ENCODE measurements at regions not wholly inside any gene's neighbourhood (a gene's known extent, or its start where the extent isn't known, plus 50 kb on each side); places are given as distances from the start of the nearest gene placed in this dataset.

GRCh38 chrX:117788339-117788738 is 328.3 kb downstream of the KLHL13 start:
- intact Hi-C loops (cut with DNase I; ENCODE audit: low total_unique reads), result no loop called here
- H3K36me3 ChIP-seq, result no peaks in the 10 kb centered on the region
- in situ Hi-C loops (cut with MboI; ENCODE audit: low pct_ligation_motif_present in 1 of 4, low pct_unique_long_range_greater_than_20kb in 1 of 4, low sequenced_read_pairs in 3 of 4), result no loop called here
- H3K27ac ChIP-seq, result no peak overlapping the region
- TF ChIP-seq POLR2A (IDR thresholded peaks at IDR 0.05), result no peak
- no peak for TF ChIP-seq POLR2AphosphoS5 (IDR thresholded peaks at IDR 0.05)
- TF ChIP-seq EP300 (IDR thresholded peaks at IDR 0.05; ENCODE audit: low read depth), result no peak
- TF ChIP-seq CTCF (IDR thresholded peaks at IDR 0.05), result no peak
- H3K4me3 ChIP-seq, result no peak overlapping the region
- no peaks in the 10 kb centered on the region for H3K27me3 ChIP-seq
- WGBS, 2 donors (ENCODE audit: low coverage in 1 of 2), result 40% methylated on average over 2 of the region's 2 CpGs; no CpG with 5 or more reads in 1 of the 2 donors
- H3K9me3 ChIP-seq, result no peaks in the 10 kb centered on the region
- no peaks in the 10 kb centered on the region for H3K4me1 ChIP-seq
- DNase-seq, result no peak

GRCh38 chrX:117771384-117771783 is 345.2 kb downstream of the KLHL13 start:
- no peak for DNase-seq
- H3K27ac ChIP-seq, result no peak overlapping the region
- H3K27me3 ChIP-seq, result no peaks in the 10 kb centered on the region
- H3K36me3 ChIP-seq, result no peaks in the 10 kb centered on the region
- TF ChIP-seq POLR2A (IDR thresholded peaks at IDR 0.05), result no peak
- TF ChIP-seq CTCF (IDR thresholded peaks at IDR 0.05), result no peak
- TF ChIP-seq POLR2AphosphoS5 (IDR thresholded peaks at IDR 0.05), result no peak
- no peak for TF ChIP-seq EP300 (IDR thresholded peaks at IDR 0.05; ENCODE audit: low read depth)
- H3K9me3 ChIP-seq, result no peaks in the 10 kb centered on the region
- intact Hi-C loops (cut with DNase I; ENCODE audit: low total_unique reads) (no loop called here), in situ Hi-C loops (cut with MboI; ENCODE audit: low pct_ligation_motif_present in 1 of 4, low pct_unique_long_range_greater_than_20kb in 1 of 4, low sequenced_read_pairs in 3 of 4) (no loop called here)
- H3K4me1 ChIP-seq, result no peaks in the 10 kb centered on the region
- no peak overlapping the region for H3K4me3 ChIP-seq

- H3K4me1 ChIP-seq, result no peaks in the 10 kb centered on the region
- WGBS, 2 donors (ENCODE audit: low coverage in 1 of 2), result 94% methylated on average over 32 of the region's 37 CpGs; no CpG with 5 or more reads in 1 of the 2 donors
- H3K27me3 ChIP-seq, result no peaks in the 10 kb centered on the region
- DNase-seq, result no peak
- in situ Hi-C loops (cut with MboI; ENCODE audit: low pct_ligation_motif_present in 1 of 4, low pct_unique_long_range_greater_than_20kb in 1 of 4, low sequenced_read_pairs in 3 of 4), result no loop called here
- no peaks in the 10 kb centered on the region for H3K9me3 ChIP-seq
- H3K4me3 ChIP-seq, result no peak overlapping the region
- H3K27ac ChIP-seq, result no peak overlapping the region
- intact Hi-C loops (cut with DNase I; ENCODE audit: low total_unique reads), result no loop called here
- no peaks in the 10 kb centered on the region for H3K36me3 ChIP-seq
- TF ChIP-seq CTCF (IDR thresholded peaks at IDR 0.05) (no peak), POLR2AphosphoS5 (IDR thresholded peaks at IDR 0.05) (no peak), POLR2A (IDR thresholded peaks at IDR 0.05) (no peak), EP300 (IDR thresholded peaks at IDR 0.05; ENCODE audit: low read depth) (no peak)
Observed at GRCh38 chrX:117768861-117769604, 347.6 kb downstream of the KLHL13 start.

GRCh38 chrX:117765211-117765610 is 351.4 kb downstream of the KLHL13 start:
- Histone ChIP-seq H3K4me3 (no peak overlapping the region), H3K27me3 (no peaks in the 10 kb centered on the region), H3K4me1 (no peaks in the 10 kb centered on the region), H3K9me3 (no peaks in the 10 kb centered on the region), H3K27ac (no peak overlapping the region), H3K36me3 (no peaks in the 10 kb centered on the region)
- in situ Hi-C loops (cut with MboI; ENCODE audit: low pct_ligation_motif_present in 1 of 4, low pct_unique_long_range_greater_than_20kb in 1 of 4, low sequenced_read_pairs in 3 of 4), result no loop called here
- WGBS, 2 donors (ENCODE audit: low coverage in 1 of 2), result 58 to 71% methylated on average over 1 of the region's 1 CpG
- intact Hi-C loops (cut with DNase I; ENCODE audit: low total_unique reads), result no loop called here
- TF ChIP-seq CTCF (IDR thresholded peaks at IDR 0.05), result no peak
- TF ChIP-seq POLR2A (IDR thresholded peaks at IDR 0.05), result no peak
- TF ChIP-seq POLR2AphosphoS5 (IDR thresholded peaks at IDR 0.05), result no peak
- no peak for TF ChIP-seq EP300 (IDR thresholded peaks at IDR 0.05; ENCODE audit: low read depth)
- no peak for DNase-seq
